SW480 (cell line): ENCODE measurements at regions not wholly inside any gene's neighbourhood (a gene's known extent, or its start where the extent isn't known, plus 50 kb on each side); places are given as distances from the start of the nearest gene placed in this dataset.
"Not testable (repeated sequence)": the region's sequence is repeated elsewhere in the genome, so short reads cannot be mapped to it uniquely, and the experiment has no call there.

Experiments used
- DNase-seq: peaks from one replicate; pipeline ENCODE4 v3.0.0-alpha.2; 2016; ENCODE audit warnings: low spot score

GRCh38 chr16:22653876-22654275 lies 143.2 kb downstream of the NPIPB5 start:
- DNase-seq, result no peak

- not testable (repeated sequence) for DNase-seq
Observed at GRCh38 chr16:22656573-22656972, 145.9 kb downstream of the NPIPB5 start.

- DNase-seq, result no peak
Observed at GRCh38 chr16:22659933-22660332, 149.2 kb downstream of the NPIPB5 start.

GRCh38 chr16:22660441-22661160 lies 149.9 kb downstream of the NPIPB5 start:
- no peak for DNase-seq

- DNase-seq, result no peak
Observed at GRCh38 chr16:22661161-22661647, 150.5 kb downstream of the NPIPB5 start.

- DNase-seq, result not testable (repeated sequence)
Observed at GRCh38 chr16:22662958-22663357, 151.0 kb upstream of the HS3ST2 start.

- DNase-seq, result no peak
Observed at GRCh38 chr16:22663389-22664064, 150.4 kb upstream of the HS3ST2 start.

GRCh38 chr16:22664132-22664531 lies 149.8 kb upstream of the HS3ST2 start:
- no peak for DNase-seq

GRCh38 chr16:22664561-22664997 lies 149.4 kb upstream of the HS3ST2 start:
- no peak for DNase-seq

- no peak for DNase-seq
Observed at GRCh38 chr16:22665048-22665797, 148.7 kb upstream of the HS3ST2 start.

GRCh38 chr16:22665803-22666202 lies 148.2 kb upstream of the HS3ST2 start:
- DNase-seq, result no peak

GRCh38 chr16:22668318-22668717 lies 145.6 kb upstream of the HS3ST2 start:
- DNase-seq, result no peak

- no peak for DNase-seq
Observed at GRCh38 chr16:22670044-22670536, 143.9 kb upstream of the HS3ST2 start.

GRCh38 chr16:22670551-22671041 lies 143.4 kb upstream of the HS3ST2 start:
- DNase-seq, result no peak

- DNase-seq, result no peak
Observed at GRCh38 chr16:22671301-22672076, 142.5 kb upstream of the HS3ST2 start.

- no peak for DNase-seq
Observed at GRCh38 chr16:22672830-22673210, 141.1 kb upstream of the HS3ST2 start.

GRCh38 chr16:22673421-22673831 lies 140.5 kb upstream of the HS3ST2 start:
- no peak for DNase-seq

- no peak for DNase-seq
Observed at GRCh38 chr16:22674832-22675191, 139.2 kb upstream of the HS3ST2 start.

GRCh38 chr16:22675745-22676540 lies 138.0 kb upstream of the HS3ST2 start:
- DNase-seq, result no peak

- no peak for DNase-seq
Observed at GRCh38 chr16:22677024-22677830, 136.7 kb upstream of the HS3ST2 start.
